IMR-90 (cell line): ENCODE measurements at regions not wholly inside any gene's neighbourhood (a gene's known extent, or its start where the extent isn't known, plus 50 kb on each side); places are given as distances from the start of the nearest gene placed in this dataset.

Experiments
- ATAC-seq: fragments of 200-7000 bp; cut with Tn5 transposase; 2 replicates; pipeline ENCODE4 v1.9.1; 2020; ENCODE audit warnings: low read depth, mild to moderate bottlenecking, moderate library complexity
- BruUV-seq: library from RNA; stranded (reverse); fragments of 400-500 nt; replicated peaks from 2 replicates; lab custom pipeline; 2021; lab: Mats Ljungman, UMichigan
- CTCF ChIA-PET: fragments of 300-600 bp; formaldehyde crosslinking; extraction: SDS; loops from one replicate; lab custom pipeline; 2021; ENCODE audit warnings: antibody characterized with exemption; lab: Yijun Ruan, JAX
- POLR2A ChIA-PET: fragments of 300-600 bp; sonication (Branson Sonifier 250); formaldehyde crosslinking; loops from one replicate; lab custom pipeline; 2022; ENCODE audit warnings: antibody characterized with exemption; ENCODE audit not compliant: unreplicated experiment; lab: Charles Lee
- DNase-seq: peaks from one replicate; pipeline ENCODE4 v3.0.0; 2013
- H2AFZ ChIP-seq: replicated peaks from 2 replicates; pipeline ENCODE3; 2013; ENCODE audit warnings: low read length, mild to moderate bottlenecking; ENCODE audit not compliant: poor library complexity
- H2AK5ac ChIP-seq: 2 replicates; pipeline ENCODE4 v1.6.1; 2013; ENCODE audit warnings: low read depth, low read length, inconsistent platforms
- H2AK9ac ChIP-seq: replicated peaks from 2 replicates; pipeline ENCODE3; 2013; ENCODE audit warnings: mild to moderate bottlenecking, low read depth, low read length, moderate library complexity; ENCODE audit not compliant: poor library complexity
- H2BK120ac ChIP-seq: 2 replicates; pipeline ENCODE4 v1.6.1; 2013; ENCODE audit warnings: low read depth, low read length, inconsistent platforms
- H2BK15ac ChIP-seq: 3 replicates; pipeline ENCODE4 v1.6.1; 2013; ENCODE audit warnings: low read depth, low read length, inconsistent platforms
- H2BK20ac ChIP-seq: 2 replicates; pipeline ENCODE4 v1.6.1; 2013; ENCODE audit warnings: low read depth, mild to moderate bottlenecking, inconsistent platforms, low read length, moderate library complexity
- H2BK5ac ChIP-seq: 2 replicates; pipeline ENCODE4 v1.6.1; 2013; ENCODE audit warnings: mild to moderate bottlenecking, low read depth, low read length, inconsistent platforms; ENCODE audit not compliant: poor library complexity, severe bottlenecking
- H3K14ac ChIP-seq: replicated peaks from 2 replicates; pipeline ENCODE4 v1.6.1; 2013; ENCODE audit warnings: low read depth, low read length, inconsistent platforms
- H3K18ac ChIP-seq: 2 replicates; pipeline ENCODE4 v1.6.1; 2013; ENCODE audit warnings: low read depth, low read length, control low read depth
- H3K23ac ChIP-seq: 2 replicates; pipeline ENCODE4 v1.6.1; 2013; ENCODE audit warnings: low read depth, low read length, inconsistent platforms
- H3K27ac ChIP-seq: 2 replicates; pipeline ENCODE4 v1.5.1; 2013; ENCODE audit warnings: mild to moderate bottlenecking, control low read depth, low read length; ENCODE audit not compliant: insufficient read depth
- H3K27me3 ChIP-seq: 2 replicates; pipeline ENCODE4 v1.6.1; 2013; ENCODE audit warnings: low read length; ENCODE audit not compliant: control insufficient read depth, insufficient read depth
- H3K36me3 ChIP-seq: 2 replicates; pipeline ENCODE4 v1.6.1; 2013; ENCODE audit warnings: low read length, mixed read lengths; ENCODE audit not compliant: control insufficient read depth, insufficient read depth
- H3K4ac ChIP-seq: 2 replicates; pipeline ENCODE4 v1.6.1; 2013; ENCODE audit warnings: low read depth, low read length, inconsistent platforms
- H3K4me1 ChIP-seq: 2 replicates; pipeline ENCODE4 v1.6.1; 2013; ENCODE audit warnings: low read length, mixed read lengths; ENCODE audit not compliant: control insufficient read depth, insufficient read depth
- H3K4me2 ChIP-seq: 2 replicates; pipeline ENCODE4 v1.6.1; 2013; ENCODE audit warnings: low read depth, mild to moderate bottlenecking, control low read depth, low read length, moderate library complexity
- H3K4me3 ChIP-seq: 2 replicates; pipeline ENCODE4 v1.5.1; 2013; ENCODE audit warnings: low read depth, mild to moderate bottlenecking, control low read depth, low read length, moderate library complexity; ENCODE audit not compliant: insufficient read depth
- H3K56ac ChIP-seq: 2 replicates; pipeline ENCODE4 v1.6.1; 2013; ENCODE audit warnings: low read length, inconsistent platforms; ENCODE audit not compliant: insufficient read depth; ENCODE audit errors: extremely low read depth
- H3K79me1 ChIP-seq, 2 experiments: 2 replicates each; pipeline ENCODE4 v1.6.1; 2013; ENCODE audit warnings: low read length in 2 of 2, inconsistent platforms in 1 of 2, low read depth in 1 of 2
- H3K9ac ChIP-seq: 2 replicates; pipeline ENCODE4 v1.6.1; 2013; ENCODE audit warnings: low read depth, low read length, control low read depth
- H3K9me1 ChIP-seq: 2 replicates; pipeline ENCODE4 v1.6.1; 2013; ENCODE audit warnings: low read length, inconsistent platforms; ENCODE audit not compliant: insufficient read depth
- H3K9me3 ChIP-seq: 2 replicates; pipeline ENCODE4 v1.6.1; 2013; ENCODE audit warnings: low read length; ENCODE audit not compliant: control insufficient read depth, insufficient read depth
- H4K20me1 ChIP-seq: 2 replicates; pipeline ENCODE4 v1.6.1; 2013; ENCODE audit warnings: low read length, inconsistent platforms; ENCODE audit not compliant: insufficient read depth
- H4K5ac ChIP-seq: 2 replicates; pipeline ENCODE4 v1.6.1; 2013; ENCODE audit warnings: mild to moderate bottlenecking, low read depth, low read length, control low read depth
- H4K8ac ChIP-seq, 2 experiments: 2 replicates each; pipeline ENCODE4 v1.6.1; 2013; ENCODE audit warnings: low read depth in 2 of 2, low read length in 2 of 2, control low read depth in 1 of 2, inconsistent platforms in 1 of 2
- H4K91ac ChIP-seq: 2 replicates; pipeline ENCODE4 v1.6.1; 2013; ENCODE audit warnings: low read depth, low read length, inconsistent platforms; ENCODE audit not compliant: insufficient read depth
- CHD1 ChIP-seq: IDR thresholded peaks from 2 replicates; pipeline ENCODE4 v1.6.1; 2012; ENCODE audit warnings: low read depth, low read length, improper control_type of control experiment
- CTCF ChIP-seq: conservative IDR thresholded peaks from 2 replicates; pipeline ENCODE4 v1.5.1; 2012; ENCODE audit warnings: mild to moderate bottlenecking, low read depth, low read length, improper control_type of control experiment
- MAZ ChIP-seq: IDR thresholded peaks from 2 replicates; pipeline ENCODE4 v1.6.1; 2012; ENCODE audit warnings: low read depth, mild to moderate bottlenecking, low read length, improper control_type of control experiment, moderate library complexity, borderline replicate concordance
- MXI1 ChIP-seq: IDR thresholded peaks from 2 replicates; pipeline ENCODE4 v1.6.1; 2012; ENCODE audit warnings: low read depth, mild to moderate bottlenecking, low read length, moderate library complexity, borderline replicate concordance
- NFE2L2 ChIP-seq: fragments of 150-350 bp; IDR thresholded peaks from 2 replicates; pipeline ENCODE4 v1.6.1; 2016; ENCODE audit warnings: low read depth, mild to moderate bottlenecking, low read length
- POLR2A ChIP-seq: IDR thresholded peaks from 2 replicates; pipeline ENCODE4 v1.6.1; 2012; ENCODE audit warnings: mild to moderate bottlenecking, low read depth, low read length
- RAD21 ChIP-seq: IDR thresholded peaks from 2 replicates; pipeline ENCODE4 v1.6.1; 2012; ENCODE audit warnings: low read length, improper control_type of control experiment
- RCOR1 ChIP-seq: IDR thresholded peaks from 2 replicates; pipeline ENCODE4 v1.6.1; 2012; ENCODE audit warnings: mild to moderate bottlenecking, low read length, improper control_type of control experiment; ENCODE audit not compliant: insufficient replicate concordance
- RFX5 ChIP-seq: IDR thresholded peaks from 2 replicates; pipeline ENCODE4 v1.8.0; 2012; ENCODE audit warnings: low read depth, mild to moderate bottlenecking, low read length, moderate library complexity
- SMC3 ChIP-seq: fragments of 150-350 bp; IDR thresholded peaks from 2 replicates; pipeline ENCODE4 v1.6.1; 2016; ENCODE audit warnings: low read depth, mild to moderate bottlenecking, antibody characterized with exemption, low read length, moderate library complexity
- USF2 ChIP-seq: fragments of 150-350 bp; IDR thresholded peaks from 2 replicates; pipeline ENCODE4 v1.6.1; 2017; ENCODE audit warnings: mild to moderate bottlenecking, antibody characterized with exemption, low read length, low read depth
- WGBS, 2 experiments: methylation state at CpG; one replicate each; pipeline versions ENCODE4 v1.1.5 to v1.1.7; 2013; ENCODE audit warnings: missing lambda C conversion rate in 2 of 2; ENCODE audit not compliant: insufficient read length in 1 of 2; ENCODE audit errors: extremely low coverage in 2 of 2; 5-methylcytosine and 5-hydroxymethylcytosine counted together
- dilution Hi-C: fragments of 300-500 bp; cut with HindIII; formaldehyde crosslinking; loops from one replicate; pipeline ENCODE4 v1.14.3; 2018; ENCODE audit warnings: low sequenced_read_pairs; ENCODE audit not compliant: unreplicated experiment
- in situ Hi-C: fragments of 300-500 bp; cut with MboI; formaldehyde crosslinking; loops from 3 replicates; pipeline ENCODE4 v1.14.3; 2019; ENCODE audit warnings: low sequenced_read_pairs, inconsistent platforms, mixed read lengths
- intact Hi-C: fragments of 100-400 bp; cut with micrococcal nuclease; formaldehyde crosslinking; loops from 2 replicates; pipeline ENCODE4 v1.10.0; 2022

- Histone ChIP-seq H4K8ac (no peak overlapping the region), H2AK5ac (no peak overlapping the region), H3K18ac (no peak overlapping the region), H2AFZ (no peak overlapping the region), H3K9ac (no peak overlapping the region), H2BK20ac (no peak overlapping the region), H2BK15ac (no peak overlapping the region), H3K23ac (no peak overlapping the region), H3K79me1 (no peaks in the 10 kb centered on the region), H2BK5ac (no peak overlapping the region), H2AK9ac (no peak overlapping the region), H3K27me3 (peaks cover 2% of the 10 kb centered on the region; the same call in 1 of the 2 replicates), H3K9me1 (0 out of 2 replicates have a peak, but pooled peaks cover 2% of the 10 kb centered on the region), H3K14ac (no peak overlapping the region), H4K20me1 (peaks cover 5% of the 10 kb centered on the region; the same call in 1 of the 2 replicates), H3K36me3 (peaks cover 3% of the 10 kb centered on the region), H3K4me1 (no peaks in the 10 kb centered on the region; the same call in 1 of the 2 replicates), H3K4me3 (no peak overlapping the region), H3K56ac (no peak overlapping the region), H2BK120ac (no peak overlapping the region), H3K4ac (no peak overlapping the region), H3K27ac (no peak overlapping the region), H3K4me2 (no peak overlapping the region), H4K91ac (no peak overlapping the region), H4K5ac (no peak overlapping the region), H3K9me3 (no peaks in the 10 kb centered on the region)
- CTCF ChIA-PET = no interaction called here
- no TSS peak for BruUV-seq
- in situ Hi-C loops = no loop called here
- DNase-seq (no peak), ATAC-seq (no peak)
- dilution Hi-C loops = no loop called here
- intact Hi-C loops = no loop called here
- POLR2A ChIA-PET = no interaction called here
- no CpG with 5 or more reads among the region's 6 CpGs for WGBS, 2 experiments
- TF ChIP-seq POLR2A (no peak), CHD1 (no peak), RFX5 (no peak), CTCF (no peak), MAZ (no peak), RCOR1 (no peak), NFE2L2 (no peak), SMC3 (no peak), USF2 (no peak), RAD21 (no peak), MXI1 (no peak)
These were observed 413.5 kb upstream of the C2CD4B start for GRCh38 chr15:62578546-62578945.
